Activated naive CD8-positive, alpha-beta T cell treated with anti-CD3 and anti-CD28 coated beads, Interleukin-2, amount 50 U/mL, for 24 hours (primary cell): ENCODE measurements at regions not wholly inside any gene's neighbourhood (a gene's known extent, or its start where the extent isn't known, plus 50 kb on each side); places are given as distances from the start of the nearest gene placed in this dataset.
"Not testable (repeated sequence)": the region's sequence is repeated elsewhere in the genome, so short reads cannot be mapped to it uniquely, and the experiment has no call there.

Experiments
- ATAC-seq: fragments of 150-1000 bp; cut with Tn5 transposase; one replicate; pipeline ENCODE4 v1.10.0; 2021
- DNase-seq: peaks from one replicate; pipeline ENCODE4 v3.0.0; 2021
- H3K27ac Mint-ChIP-seq: one replicate; pipeline ENCODE4 v1.8.0; 2021; ENCODE audit warnings: mild to moderate bottlenecking, mixed read lengths
- H3K27me3 Mint-ChIP-seq: one replicate; pipeline ENCODE4 v1.8.0; 2021; ENCODE audit warnings: mixed read lengths
- H3K36me3 Mint-ChIP-seq: one replicate; pipeline ENCODE4 v1.8.0; 2021; ENCODE audit warnings: low read depth, mixed read lengths
- H3K4me1 Mint-ChIP-seq: one replicate; pipeline ENCODE4 v1.8.0; 2021; ENCODE audit warnings: mixed read lengths
- H3K4me3 Mint-ChIP-seq: one replicate; pipeline ENCODE4 v1.8.0; 2021; ENCODE audit warnings: mild to moderate bottlenecking, moderate library complexity, mixed read lengths
- H3K9me3 Mint-ChIP-seq: one replicate; pipeline ENCODE4 v1.8.0; 2021; ENCODE audit warnings: mixed read lengths

DNA sequence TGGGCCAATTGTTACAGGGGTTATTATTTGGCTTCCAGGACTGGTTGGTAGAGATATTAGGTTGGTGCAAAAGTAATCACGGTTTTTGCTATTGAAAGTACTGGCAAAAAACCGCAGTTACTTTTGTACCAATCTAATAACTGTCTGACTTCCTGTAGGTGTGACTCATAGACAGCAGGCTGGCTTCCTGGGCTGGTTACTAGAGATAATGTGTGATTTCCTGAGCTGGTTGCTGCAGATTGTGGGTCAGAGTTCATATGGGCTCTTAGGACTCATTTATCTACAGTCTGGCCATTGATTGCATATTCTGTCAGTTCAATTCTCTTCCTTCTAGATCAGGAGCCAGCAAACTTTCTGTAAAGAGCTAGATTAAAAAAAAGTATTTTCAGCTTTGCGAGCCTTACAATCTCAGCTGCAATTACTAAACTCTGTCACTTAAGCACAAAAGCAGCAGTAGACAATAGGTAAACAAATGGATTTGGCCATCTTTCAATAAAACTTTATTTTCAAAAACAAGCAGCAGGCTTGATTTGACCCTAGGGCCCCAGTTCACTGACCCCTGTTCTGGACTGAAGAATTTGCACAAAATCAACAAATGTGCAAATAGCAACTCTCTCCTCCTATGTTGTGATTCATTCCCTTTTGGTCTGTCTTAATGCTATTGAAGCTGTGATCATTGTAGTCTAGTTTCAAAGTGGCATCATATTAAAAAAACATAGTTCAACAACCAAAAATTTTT, 50.8 kb upstream of the BOD1L1 start:
- ATAC-seq = no peak
- H3K4me3 Mint-ChIP-seq = no peak overlapping the region
- H3K27ac Mint-ChIP-seq = no peak overlapping the region
- H3K9me3 Mint-ChIP-seq = peaks cover 20% of the 10 kb centered on the region
- H3K27me3 Mint-ChIP-seq = no peaks in the 10 kb centered on the region
- DNase-seq = no peak
- no peaks in the 10 kb centered on the region for H3K36me3 Mint-ChIP-seq
- no peaks in the 10 kb centered on the region for H3K4me1 Mint-ChIP-seq

DNA sequence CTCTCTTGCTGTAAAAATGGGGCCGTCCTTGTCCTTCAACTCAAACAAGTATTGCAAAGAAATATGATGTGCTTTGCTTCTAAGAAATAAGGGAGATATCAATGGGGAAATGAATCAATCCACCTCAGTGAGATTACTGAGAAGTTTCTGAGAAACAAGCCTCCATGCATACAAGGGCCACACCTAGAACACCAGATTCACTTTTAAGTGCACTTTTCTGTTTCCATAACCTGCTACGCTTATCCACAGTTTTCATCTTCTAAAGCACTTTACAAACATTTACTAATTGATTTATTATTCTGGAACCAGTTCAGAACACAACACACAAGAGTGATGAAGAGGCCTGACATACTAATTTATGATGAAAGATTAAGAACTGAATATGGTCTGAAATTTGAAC, 54.0 kb upstream of the BOD1L1 start:
- peaks cover 34% of the 10 kb centered on the region for H3K9me3 Mint-ChIP-seq
- H3K4me3 Mint-ChIP-seq = no peak overlapping the region
- no peak overlapping the region for H3K27ac Mint-ChIP-seq
- ATAC-seq (no peak), DNase-seq (no peak)
- H3K27me3 Mint-ChIP-seq = no peaks in the 10 kb centered on the region
- no peaks in the 10 kb centered on the region for H3K4me1 Mint-ChIP-seq
- H3K36me3 Mint-ChIP-seq = no peaks in the 10 kb centered on the region

DNA sequence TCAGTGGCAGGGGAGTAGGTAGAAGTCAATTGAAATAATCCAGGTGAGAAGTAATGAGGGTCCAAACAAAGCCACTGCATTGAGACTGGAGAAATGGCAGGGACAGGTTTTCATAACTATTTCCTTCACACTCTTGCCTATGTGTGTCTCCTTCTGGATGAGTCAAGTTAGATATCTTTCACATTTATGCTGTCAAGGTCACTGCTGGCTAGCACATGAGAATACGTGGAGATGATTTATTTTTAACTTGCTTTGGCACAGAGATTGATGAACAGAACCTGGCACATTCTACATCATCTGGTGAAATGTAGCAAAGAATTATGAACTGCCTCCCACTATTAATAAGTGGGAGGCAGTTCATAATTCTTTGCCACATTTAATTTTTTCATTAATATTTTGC, 66.7 kb upstream of the BOD1L1 start:
- H3K36me3 Mint-ChIP-seq = no peaks in the 10 kb centered on the region
- DNase-seq (no peak), ATAC-seq (no peak)
- H3K4me1 Mint-ChIP-seq = no peaks in the 10 kb centered on the region
- H3K9me3 Mint-ChIP-seq = peaks cover 24% of the 10 kb centered on the region
- H3K27me3 Mint-ChIP-seq = peaks cover 11% of the 10 kb centered on the region
- H3K27ac Mint-ChIP-seq = no peak overlapping the region
- H3K4me3 Mint-ChIP-seq = no peak overlapping the region

DNA sequence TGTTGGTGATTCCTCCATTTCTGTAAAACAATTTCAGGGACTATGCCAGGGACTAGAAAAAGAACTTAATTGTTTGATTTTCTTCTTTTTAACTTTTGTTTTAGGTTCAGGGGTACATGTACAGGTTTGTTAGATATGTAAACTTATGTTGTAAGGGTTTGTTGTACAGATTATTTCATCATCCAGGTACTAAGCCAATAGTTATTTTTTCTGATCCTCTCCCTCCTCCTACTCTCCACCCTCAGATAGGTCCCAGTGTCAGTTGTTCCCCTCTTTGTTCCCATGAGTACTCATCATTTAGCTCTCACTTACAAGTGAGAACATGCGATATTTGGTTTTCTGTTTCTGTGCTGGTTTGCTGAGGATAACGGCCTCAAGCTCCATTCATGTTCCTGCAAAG, 70.8 kb upstream of the BOD1L1 start:
- no peak overlapping the region for H3K27ac Mint-ChIP-seq
- DNase-seq (no peak), ATAC-seq (no peak)
- no peaks in the 10 kb centered on the region for H3K4me1 Mint-ChIP-seq
- H3K36me3 Mint-ChIP-seq = no peaks in the 10 kb centered on the region
- no peak overlapping the region for H3K4me3 Mint-ChIP-seq
- H3K27me3 Mint-ChIP-seq = peaks cover 7% of the 10 kb centered on the region
- peaks cover 3% of the 10 kb centered on the region for H3K9me3 Mint-ChIP-seq

DNA sequence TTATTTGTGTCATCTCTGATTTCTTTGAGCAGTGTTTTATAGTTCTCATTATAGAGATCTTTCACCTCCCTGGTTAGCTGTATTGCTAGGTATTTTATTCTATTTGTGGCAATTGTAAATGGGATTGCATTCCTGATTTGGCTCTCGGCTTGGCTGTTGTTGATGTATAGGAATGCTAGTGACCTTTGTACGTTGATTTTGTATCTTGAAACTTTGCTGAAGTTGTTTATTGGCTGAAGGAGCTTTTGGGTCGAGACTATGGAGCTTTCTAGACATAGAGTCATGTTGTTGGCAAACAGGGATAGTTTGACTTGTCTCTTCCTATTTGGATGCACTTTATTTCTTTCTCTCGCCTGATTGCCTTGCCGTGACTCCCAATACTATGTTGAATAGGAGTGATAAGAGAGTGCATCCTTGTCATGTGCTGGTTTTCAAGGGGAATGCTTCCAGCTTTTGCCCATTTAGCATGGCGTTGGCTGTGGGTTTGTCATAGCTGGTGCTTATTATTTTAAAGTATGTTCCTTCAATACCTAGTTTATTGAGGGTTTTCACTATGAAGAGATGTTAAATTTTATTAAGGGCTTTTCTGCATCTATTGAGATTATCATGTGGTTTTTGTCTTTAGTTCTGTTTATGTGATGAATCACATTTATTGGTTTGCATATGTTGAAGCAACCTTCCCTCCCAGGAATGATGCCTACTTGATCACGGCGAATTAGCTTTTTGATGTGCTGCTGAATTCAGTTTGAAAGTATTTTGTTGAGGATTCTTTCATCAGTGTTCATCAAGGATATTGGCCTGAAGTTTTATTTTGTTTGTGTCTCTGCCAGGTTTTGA, 72.7 kb upstream of the BOD1L1 start:
- no peak for DNase-seq
- no peak for ATAC-seq
- Mint-ChIP-seq H3K4me1 (no peaks in the 10 kb centered on the region), H3K4me3 (no peak overlapping the region), H3K27ac (no peak overlapping the region), H3K27me3 (peaks cover 7% of the 10 kb centered on the region), H3K36me3 (no peaks in the 10 kb centered on the region), H3K9me3 (no peaks in the 10 kb centered on the region)

DNA sequence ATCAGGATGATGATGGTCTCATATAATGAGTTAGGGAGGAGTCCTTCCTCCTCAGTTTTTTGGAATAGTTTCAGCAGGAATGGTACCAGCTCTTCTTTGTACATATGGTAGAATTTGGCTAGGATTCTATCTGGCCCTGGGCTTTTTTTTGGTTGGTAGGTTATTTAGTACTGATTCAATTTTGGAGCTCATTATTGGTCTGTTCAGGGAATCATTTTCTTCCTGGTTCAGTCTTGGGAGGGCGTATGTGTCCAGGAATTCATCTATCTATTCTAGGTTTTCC, 73.3 kb upstream of the BOD1L1 start:
- H3K4me3 Mint-ChIP-seq, H3K27me3 Mint-ChIP-seq, H3K36me3 Mint-ChIP-seq, H3K4me1 Mint-ChIP-seq, H3K27ac Mint-ChIP-seq, H3K9me3 Mint-ChIP-seq, DNase-seq, ATAC-seq: not testable (repeated sequence)

DNA sequence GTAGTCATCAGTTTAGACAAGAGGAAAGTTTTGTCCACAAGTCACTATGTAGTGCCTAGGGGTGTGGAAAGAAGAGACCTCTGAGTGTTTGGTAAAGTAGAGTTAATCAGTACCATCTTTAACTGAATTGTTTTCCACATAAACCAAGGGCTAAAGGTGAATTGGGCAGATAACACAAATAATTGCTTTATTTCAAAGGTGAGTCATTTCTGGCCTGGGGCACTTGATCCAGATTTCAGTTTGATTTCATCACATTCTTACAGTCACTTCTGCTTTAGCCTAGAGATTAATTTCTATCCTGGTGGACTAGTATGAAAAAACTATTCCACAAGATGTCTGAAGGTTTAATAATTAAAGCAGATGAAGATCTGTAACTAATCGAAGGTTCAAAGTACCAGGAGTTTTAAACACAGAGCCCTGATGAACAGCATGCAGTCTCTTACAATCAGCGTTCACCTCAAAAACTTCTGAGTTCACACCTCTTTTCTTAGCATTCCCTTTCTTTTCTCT, 74.5 kb upstream of the BOD1L1 start:
- no peak overlapping the region for H3K4me3 Mint-ChIP-seq
- no peaks in the 10 kb centered on the region for H3K9me3 Mint-ChIP-seq
- peaks cover 7% of the 10 kb centered on the region for H3K27me3 Mint-ChIP-seq
- H3K36me3 Mint-ChIP-seq = no peaks in the 10 kb centered on the region
- no peaks in the 10 kb centered on the region for H3K4me1 Mint-ChIP-seq
- no peak for DNase-seq
- ATAC-seq = no peak
- H3K27ac Mint-ChIP-seq = no peak overlapping the region

DNA sequence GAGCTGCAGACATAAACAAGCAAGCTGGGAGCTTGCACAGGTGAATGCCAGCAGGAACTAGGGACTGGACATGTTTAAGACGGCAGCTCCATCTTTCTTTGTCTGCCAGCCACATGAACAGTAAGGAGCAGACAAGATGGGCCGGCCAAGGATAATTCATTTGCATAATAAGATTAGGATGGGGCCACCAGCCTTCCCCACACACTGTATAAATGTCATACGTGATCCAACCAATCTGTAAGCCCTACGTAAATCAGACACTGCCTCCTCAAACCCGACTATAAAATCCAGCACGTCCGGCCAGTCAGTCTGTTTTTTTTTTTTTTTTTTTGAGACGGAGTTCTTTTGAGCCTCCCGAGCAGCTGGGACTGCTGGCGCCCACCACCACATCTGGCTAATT, 75.6 kb upstream of the BOD1L1 start:
- H3K27me3 Mint-ChIP-seq = peaks cover 7% of the 10 kb centered on the region
- H3K27ac Mint-ChIP-seq = no peak overlapping the region
- DNase-seq (no peak), ATAC-seq (no peak)
- H3K4me3 Mint-ChIP-seq = no peak overlapping the region
- no peaks in the 10 kb centered on the region for H3K9me3 Mint-ChIP-seq
- H3K4me1 Mint-ChIP-seq = no peaks in the 10 kb centered on the region
- no peaks in the 10 kb centered on the region for H3K36me3 Mint-ChIP-seq

DNA sequence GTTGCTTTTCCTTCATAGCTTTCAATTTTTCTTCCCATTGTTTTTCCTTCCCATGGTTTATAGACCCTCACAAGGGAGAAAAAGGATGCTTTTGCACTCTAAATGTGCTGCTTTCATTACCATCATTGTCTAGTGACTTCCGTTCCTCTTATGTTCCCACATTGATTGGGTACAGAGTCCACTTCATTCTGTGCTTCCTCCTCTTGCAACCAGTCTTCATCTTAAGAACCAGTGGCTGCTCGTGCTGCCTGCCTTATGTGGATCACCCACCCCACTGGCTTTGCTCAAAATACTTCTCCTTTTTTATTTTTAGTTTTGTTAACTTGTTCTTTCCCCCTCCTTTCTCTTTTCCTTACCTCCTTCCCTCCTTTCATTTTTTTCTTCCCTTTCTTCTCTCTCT, 76.5 kb upstream of the BOD1L1 start:
- no peaks in the 10 kb centered on the region for H3K36me3 Mint-ChIP-seq
- H3K4me1 Mint-ChIP-seq = no peaks in the 10 kb centered on the region
- peaks cover 7% of the 10 kb centered on the region for H3K27me3 Mint-ChIP-seq
- H3K9me3 Mint-ChIP-seq = no peaks in the 10 kb centered on the region
- ATAC-seq (no peak), DNase-seq (no peak)
- H3K4me3 Mint-ChIP-seq = no peak overlapping the region
- H3K27ac Mint-ChIP-seq = no peak overlapping the region

DNA sequence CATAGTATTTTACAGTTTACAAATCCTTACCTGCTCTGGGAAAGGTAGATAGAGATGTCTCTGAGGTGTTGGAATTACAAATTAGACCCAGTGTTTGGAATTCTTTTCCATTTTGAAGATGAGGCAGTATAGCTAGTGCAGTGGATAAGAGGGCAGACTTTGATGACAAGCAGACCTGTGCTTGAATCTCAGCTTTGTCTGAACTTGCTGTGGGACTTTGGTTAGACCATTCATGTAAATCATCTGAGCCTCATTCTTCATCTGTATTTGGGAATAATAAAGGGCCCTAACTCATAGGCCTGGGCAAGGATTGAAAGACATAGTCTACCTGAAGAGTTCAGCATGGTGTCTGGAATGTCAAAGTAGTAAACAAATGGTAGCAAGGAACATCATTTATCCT, 77.2 kb upstream of the BOD1L1 start:
- DNase-seq (no peak), ATAC-seq (no peak)
- Mint-ChIP-seq H3K27ac (no peak overlapping the region), H3K4me3 (no peak overlapping the region), H3K27me3 (peaks cover 7% of the 10 kb centered on the region), H3K9me3 (no peaks in the 10 kb centered on the region), H3K4me1 (no peaks in the 10 kb centered on the region), H3K36me3 (no peaks in the 10 kb centered on the region)

DNA sequence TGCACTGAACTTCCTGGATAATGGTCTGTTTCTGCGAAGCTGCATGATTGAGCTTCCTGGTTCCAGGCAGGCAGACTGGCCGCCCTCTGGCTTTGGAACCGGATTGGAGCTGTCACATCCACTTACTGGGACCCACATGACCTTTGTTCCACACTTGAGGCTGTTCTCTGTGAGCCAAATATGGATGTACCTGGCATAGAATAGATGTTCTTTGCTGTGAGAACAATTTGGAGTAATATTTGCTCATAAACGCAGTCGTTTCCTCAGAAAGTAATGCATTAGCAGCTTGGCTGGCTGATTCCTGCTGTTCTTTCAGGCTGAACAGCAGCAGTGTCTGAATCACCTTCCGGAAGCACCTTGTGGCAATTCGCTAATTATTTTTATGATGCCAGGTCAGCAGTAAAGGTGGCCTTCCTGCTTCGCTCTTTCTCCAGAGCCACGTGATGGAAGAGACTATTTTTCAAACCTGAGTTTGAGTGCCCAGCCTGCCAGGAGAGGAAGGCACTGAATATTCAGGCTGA, 78.1 kb upstream of the BOD1L1 start:
- Mint-ChIP-seq H3K36me3 (no peaks in the 10 kb centered on the region), H3K27me3 (peaks cover 4% of the 10 kb centered on the region), H3K4me3 (no peak overlapping the region), H3K9me3 (no peaks in the 10 kb centered on the region), H3K27ac (no peak overlapping the region), H3K4me1 (no peaks in the 10 kb centered on the region)
- no peak for DNase-seq
- ATAC-seq = no peak

DNA sequence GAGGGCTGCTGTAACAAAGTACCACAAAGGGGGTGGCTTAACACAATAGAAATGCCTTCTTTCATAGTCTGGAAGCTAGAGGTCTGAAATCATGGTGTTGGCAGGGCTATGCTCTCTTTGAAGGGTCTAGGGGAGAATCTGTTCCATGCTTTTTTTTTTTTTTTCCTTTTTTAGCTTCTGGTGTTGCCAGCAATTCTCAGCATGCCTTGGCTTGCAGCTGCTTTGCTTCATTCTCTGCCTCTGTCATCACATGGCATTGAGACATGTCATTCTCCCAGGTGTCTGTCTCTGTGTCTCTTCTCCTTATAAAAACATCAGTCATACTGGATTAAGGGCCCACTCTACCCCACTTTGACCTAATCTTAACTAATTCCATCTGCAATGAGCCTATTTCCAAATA, 78.6 kb upstream of the BOD1L1 start:
- DNase-seq (no peak), ATAC-seq (no peak)
- Mint-ChIP-seq H3K4me1 (no peaks in the 10 kb centered on the region), H3K36me3 (no peaks in the 10 kb centered on the region), H3K27ac (no peak overlapping the region), H3K9me3 (no peaks in the 10 kb centered on the region), H3K4me3 (no peak overlapping the region), H3K27me3 (peaks cover 4% of the 10 kb centered on the region)

DNA sequence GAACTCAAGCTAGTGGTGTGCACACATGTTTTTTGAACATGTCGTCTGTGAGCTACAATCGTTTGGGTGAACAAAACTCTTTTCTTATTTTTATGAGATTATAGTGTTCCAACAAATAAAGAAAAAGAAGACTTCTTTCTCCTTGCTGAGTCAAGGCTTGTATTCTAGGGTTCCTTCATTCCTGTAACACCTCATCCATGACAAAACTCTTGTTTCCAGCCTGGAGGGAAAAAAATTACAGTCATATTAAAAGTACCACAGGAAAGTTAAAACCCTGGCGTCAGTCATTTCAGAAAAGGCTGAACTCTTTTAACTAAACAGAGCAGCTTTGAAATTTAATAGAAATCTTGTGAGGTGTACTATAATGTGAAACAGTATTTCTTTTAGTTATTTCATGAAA, 79.2 kb upstream of the BOD1L1 start:
- ATAC-seq (no peak), DNase-seq (no peak)
- no peaks in the 10 kb centered on the region for H3K4me1 Mint-ChIP-seq

DNA sequence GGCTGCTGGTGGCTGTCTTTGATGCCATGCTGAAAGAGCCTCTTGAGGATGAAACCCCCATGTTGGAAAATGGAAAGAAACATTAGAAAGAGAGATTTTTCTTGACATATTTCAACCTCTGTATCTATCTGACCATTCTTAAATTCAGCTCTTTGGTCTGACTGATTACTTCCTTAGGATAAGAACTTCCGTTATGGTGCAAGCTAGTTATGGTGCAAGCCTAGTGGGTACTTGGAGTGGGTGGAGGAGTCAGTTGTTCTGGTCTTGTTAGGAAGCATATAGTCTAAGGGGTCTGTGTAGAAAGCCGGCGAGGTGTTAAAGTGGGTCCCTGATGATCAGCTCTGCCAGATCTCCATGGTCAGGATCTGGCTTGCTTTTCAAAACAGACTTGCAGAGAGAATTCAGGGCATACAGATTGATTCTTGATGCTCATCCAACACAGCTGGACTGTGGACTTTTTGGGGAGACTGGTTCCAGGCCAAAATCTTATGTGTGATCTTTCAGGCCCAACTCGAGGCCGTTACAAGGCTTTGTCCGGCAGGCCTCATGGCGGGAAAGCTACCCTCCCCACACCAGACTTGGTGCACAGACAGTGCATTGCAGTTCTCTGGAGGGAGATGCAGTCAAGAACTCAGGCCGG, 82.8 kb upstream of the BOD1L1 start:
- H3K4me3 Mint-ChIP-seq = no peak overlapping the region
- H3K27me3 Mint-ChIP-seq = peaks cover 7% of the 10 kb centered on the region
- H3K9me3 Mint-ChIP-seq = no peaks in the 10 kb centered on the region
- H3K4me1 Mint-ChIP-seq = no peaks in the 10 kb centered on the region
- ATAC-seq = no peak
- DNase-seq = no peak
- H3K27ac Mint-ChIP-seq = no peak overlapping the region
- no peaks in the 10 kb centered on the region for H3K36me3 Mint-ChIP-seq

More for the DNA sequence above, 79.2 kb upstream of the BOD1L1 start:
- H3K27ac Mint-ChIP-seq = no peak overlapping the region
- H3K27me3 Mint-ChIP-seq = peaks cover 4% of the 10 kb centered on the region
- no peaks in the 10 kb centered on the region for H3K36me3 Mint-ChIP-seq
- no peaks in the 10 kb centered on the region for H3K9me3 Mint-ChIP-seq
- H3K4me3 Mint-ChIP-seq = no peak overlapping the region
